RWPE2 (cell line): ENCODE measurements at regions not wholly inside any gene's neighbourhood (a gene's known extent, or its start where the extent isn't known, plus 50 kb on each side); places are given as distances from the start of the nearest gene placed in this dataset.
"Not testable (repeated sequence)": the region's sequence is repeated elsewhere in the genome, so short reads cannot be mapped to it uniquely, and the experiment has no call there.

Source experiments
- ATAC-seq: fragments of 200-7000 bp; cut with Tn5 transposase; 3 replicates; pipeline ENCODE4 v1.9.1; 2021; ENCODE audit warnings: low read depth
- DNase-seq: peaks from one replicate; pipeline ENCODE4 v3.0.0-alpha.2; 2020; ENCODE audit warnings: low spot score
- H3K27ac ChIP-seq: fragments of 450-650 bp; 2 replicates; pipeline ENCODE4 v1.5.1; 2017; ENCODE audit warnings: mild to moderate bottlenecking; ENCODE audit not compliant: poor library complexity, severe bottlenecking
- H3K27me3 ChIP-seq: fragments of 250-450 bp; sonication (Bioruptor Pico); 2 replicates; pipeline ENCODE4 v1.5.1; 2021; ENCODE audit warnings: mild to moderate bottlenecking, moderate library complexity; ENCODE audit not compliant: insufficient read depth, poor library complexity, severe bottlenecking
- H3K36me3 ChIP-seq: fragments of 250-450 bp; sonication (Bioruptor Pico); 2 replicates; pipeline ENCODE4 v1.5.1; 2020; ENCODE audit warnings: low read depth, mild to moderate bottlenecking, moderate library complexity
- H3K4me1 ChIP-seq: fragments of 250-450 bp; sonication (Bioruptor Pico); 2 replicates; pipeline ENCODE4 v1.5.1; 2021; ENCODE audit warnings: mild to moderate bottlenecking, moderate library complexity; ENCODE audit not compliant: insufficient read depth, poor library complexity, severe bottlenecking
- H3K4me3 ChIP-seq: fragments of 250-450 bp; sonication (Bioruptor Pico); 2 replicates; pipeline ENCODE4 v1.5.1; 2021; ENCODE audit warnings: mild to moderate bottlenecking, moderate library complexity; ENCODE audit not compliant: severe bottlenecking
- H3K9me3 ChIP-seq: fragments of 250-450 bp; sonication (Bioruptor Pico); 2 replicates; pipeline ENCODE4 v1.5.1; 2021; ENCODE audit warnings: mild to moderate bottlenecking, moderate library complexity; ENCODE audit not compliant: severe bottlenecking
- CTCF ChIP-seq: fragments of 450-650 bp; IDR thresholded peaks from one replicate; pipeline ENCODE4 v1.5.1; 2017; ENCODE audit warnings: mild to moderate bottlenecking, moderate library complexity; ENCODE audit not compliant: poor library complexity, severe bottlenecking

- H3K4me3 ChIP-seq: no peak overlapping the region
- no peaks in the 10 kb centered on the region for H3K36me3 ChIP-seq
- no peaks in the 10 kb centered on the region for H3K9me3 ChIP-seq
- H3K4me1 ChIP-seq: peaks cover 3% of the 10 kb centered on the region
- TF ChIP-seq CTCF: no peak
- H3K27ac ChIP-seq: no peak overlapping the region
- no peak for DNase-seq
- no peak for ATAC-seq
- no peaks in the 10 kb centered on the region for H3K27me3 ChIP-seq
Measured at GRCh38 chr2:175597286-175597685, 404.8 kb downstream of the LNPK start.

GRCh38 chr2:175595139-175595538, 406.9 kb downstream of the LNPK start:
- Histone ChIP-seq H3K27ac (no peak overlapping the region), H3K4me3 (no peak overlapping the region), H3K36me3 (no peaks in the 10 kb centered on the region), H3K9me3 (no peaks in the 10 kb centered on the region), H3K27me3 (no peaks in the 10 kb centered on the region), H3K4me1 (no peaks in the 10 kb centered on the region)
- ATAC-seq: no peak
- DNase-seq: no peak
- TF ChIP-seq CTCF: no peak

GRCh38 chr2:175593686-175594525, 408.2 kb downstream of the LNPK start:
- not testable (repeated sequence) for H3K4me3 ChIP-seq, H3K9me3 ChIP-seq, H3K27me3 ChIP-seq, DNase-seq, ATAC-seq, H3K4me1 ChIP-seq, H3K27ac ChIP-seq, H3K36me3 ChIP-seq

GRCh38 chr2:175588213-175588612, 406.7 kb upstream of the ATP5MC3 start:
- not testable (repeated sequence) for H3K9me3 ChIP-seq, H3K27ac ChIP-seq, H3K36me3 ChIP-seq, H3K27me3 ChIP-seq, ATAC-seq, H3K4me3 ChIP-seq, DNase-seq, H3K4me1 ChIP-seq

GRCh38 chr2:175585496-175585895, 404.0 kb upstream of the ATP5MC3 start:
- H3K4me3 ChIP-seq: no peak overlapping the region
- no peak overlapping the region for H3K27ac ChIP-seq
- no peaks in the 10 kb centered on the region for H3K9me3 ChIP-seq
- no peaks in the 10 kb centered on the region for H3K27me3 ChIP-seq
- H3K36me3 ChIP-seq: no peaks in the 10 kb centered on the region
- no peak for DNase-seq
- TF ChIP-seq CTCF: no peak
- H3K4me1 ChIP-seq: no peaks in the 10 kb centered on the region
- ATAC-seq: no peak

- no peak overlapping the region for H3K4me3 ChIP-seq
- no peaks in the 10 kb centered on the region for H3K36me3 ChIP-seq
- no peak overlapping the region for H3K27ac ChIP-seq
- no peaks in the 10 kb centered on the region for H3K9me3 ChIP-seq
- no peak for DNase-seq
- no peaks in the 10 kb centered on the region for H3K4me1 ChIP-seq
- no peaks in the 10 kb centered on the region for H3K27me3 ChIP-seq
- no peak for ATAC-seq
- TF ChIP-seq CTCF: no peak
Measured at GRCh38 chr2:175580652-175581051, 399.1 kb upstream of the ATP5MC3 start.
